GM12878 (cell line): ENCODE measurements at regions not wholly inside any gene's neighbourhood (a gene's known extent, or its start where the extent isn't known, plus 50 kb on each side); places are given as distances from the start of the nearest gene placed in this dataset.

Source experiments
- ATAC-seq: fragments of 200-7000 bp; cut with Tn5 transposase; 3 replicates; pipeline ENCODE4 v1.9.1; 2020; ENCODE audit warnings: mild to moderate bottlenecking, moderate library complexity
- BruUV-seq: library from RNA; stranded (reverse); fragments of 400-500 nt; replicated peaks from 2 replicates; lab custom pipeline; 2021; lab: Mats Ljungman, UMichigan
- CTCF ChIA-PET: fragments of 300-600 bp; sonication (Branson Sonifier 250); formaldehyde crosslinking; extraction: SDS; loops from one replicate; lab custom pipeline; 2021; ENCODE audit warnings: inconsistent platforms; lab: Yijun Ruan, JAX
- POLR2A ChIA-PET: fragments of 350-600 bp; formaldehyde crosslinking; extraction: SDS; loops from one replicate; lab custom pipeline; 2021; ENCODE audit warnings: inconsistent platforms; lab: Charles Lee
- RAD21 ChIA-PET: fragments of 300-600 bp; sonication (Branson Sonifier 250); formaldehyde crosslinking; loops from one replicate; lab custom pipeline; 2023; ENCODE audit warnings: antibody characterized with exemption; ENCODE audit not compliant: unreplicated experiment; lab: Charles Lee
- SMC1A ChIA-PET: fragments of 300-600 bp; sonication (Branson Sonifier 250); formaldehyde crosslinking; loops from one replicate; lab custom pipeline; 2023; ENCODE audit not compliant: unreplicated experiment, uncharacterized antibody; lab: Charles Lee
- DNase-seq: peaks from one replicate; pipeline ENCODE4 v3.0.0-alpha.2; 2011; ENCODE audit warnings: low read depth, low spot score
- FAIRE-seq: peaks from 3 replicates; lab custom pipeline; 2011; peaks lifted over from hg19 to GRCh38; lab: Jason Lieb, UNC
- H2AFZ ChIP-seq: 2 replicates; pipeline ENCODE4 v1.6.0; 2011; ENCODE audit warnings: low read depth, low read length, control low read depth; ENCODE audit not compliant: control insufficient read depth
- H3K27ac ChIP-seq: 2 replicates; pipeline ENCODE4 v1.5.1; 2011; ENCODE audit warnings: control low read depth; ENCODE audit not compliant: control insufficient read depth, insufficient read depth
- H3K27me3 ChIP-seq, 2 experiments: replicated peaks in 1 of 2; 2 replicates each; pipeline versions ENCODE4 v1.6.0 to v1.6.1; 2011; ENCODE audit warnings: low read length in 1 of 2; ENCODE audit not compliant: control insufficient read depth in 2 of 2, insufficient read depth in 2 of 2
- H3K36me3 ChIP-seq, 2 experiments: 2 replicates each; pipeline ENCODE4 v1.5.1; 2011; ENCODE audit warnings: low read length in 1 of 2; ENCODE audit not compliant: control insufficient read depth in 2 of 2, insufficient read depth in 2 of 2
- H3K4me1 ChIP-seq: 2 replicates; pipeline ENCODE4 v1.6.1; 2011; ENCODE audit warnings: mild to moderate bottlenecking, low read length, moderate library complexity, mixed read lengths; ENCODE audit not compliant: control insufficient read depth, insufficient read depth
- H3K4me2 ChIP-seq: 2 replicates; pipeline ENCODE4 v1.6.0; 2011; ENCODE audit warnings: control low read depth; ENCODE audit not compliant: control insufficient read depth, insufficient read depth
- H3K4me3 ChIP-seq: fragments of 200-600 bp; sonication (generic); 2 replicates; pipeline ENCODE4 v1.5.1; 2016
- H3K79me2 ChIP-seq: 2 replicates; pipeline ENCODE4 v1.6.0; 2011; ENCODE audit warnings: low read length; ENCODE audit not compliant: control insufficient read depth, insufficient read depth
- H3K9ac ChIP-seq: 2 replicates; pipeline ENCODE4 v1.8.0; 2011; ENCODE audit warnings: low read length, control low read depth, mixed read lengths; ENCODE audit not compliant: control insufficient read depth, insufficient read depth
- H3K9me3 ChIP-seq: replicated peaks from 3 replicates; pipeline ENCODE4 v1.5.1; 2011; ENCODE audit warnings: mild to moderate bottlenecking, low read length; ENCODE audit not compliant: control insufficient read depth, insufficient read depth
- H4K20me1 ChIP-seq: 2 replicates; pipeline ENCODE4 v1.6.0; 2011; ENCODE audit not compliant: control insufficient read depth, insufficient read depth
- BACH1 ChIP-seq: fragments of 450-650 bp; IDR thresholded peaks from 2 replicates; pipeline ENCODE4 v1.6.1; 2017; ENCODE audit warnings: mild to moderate bottlenecking, borderline replicate concordance
- CBX5 ChIP-seq: sonication (generic); IDR thresholded peaks from 2 replicates; pipeline ENCODE4 v1.6.1; 2016; ENCODE audit warnings: low read depth, moderate library complexity, mild to moderate bottlenecking, inconsistent platforms
- EED ChIP-seq: sonication (generic); IDR thresholded peaks from 2 replicates; pipeline ENCODE4 v1.6.1; 2016; ENCODE audit warnings: antibody characterized with exemption, low read depth
- GATAD2B ChIP-seq: fragments of 450-650 bp; conservative IDR thresholded peaks from 2 replicates; pipeline ENCODE4 v1.6.1; 2017; ENCODE audit warnings: low read depth, mild to moderate bottlenecking, moderate library complexity
- WRNIP1 ChIP-seq: IDR thresholded peaks from 2 replicates; pipeline ENCODE4 v1.6.1; 2011; ENCODE audit warnings: low read depth, low read length, improper control_type of control experiment, borderline replicate concordance
- WGBS: methylation state at CpG from one replicate; pipeline ENCODE4 v1.1.6; 2016; ENCODE audit warnings: low lambda C conversion rate; ENCODE audit not compliant: insufficient replicate concordance, insufficient coverage; ENCODE audit errors: missing lambda C conversion rate; 5-methylcytosine and 5-hydroxymethylcytosine counted together
- in situ Hi-C: fragments of 300-500 bp; cut with MboI; formaldehyde crosslinking; loops from 9 replicates; pipeline ENCODE4 v1.14.3; 2018; ENCODE audit warnings: mixed read lengths
- intact Hi-C: fragments of 100-400 bp; cut with micrococcal nuclease; formaldehyde crosslinking; loops from one replicate; pipeline ENCODE4 v1.14.2; 2022; ENCODE audit not compliant: unreplicated experiment
- TF ChIP-seq, protein P1 (sequence below): fragments of 150-350 bp; IDR thresholded peaks from 2 replicates; pipeline ENCODE4 v1.6.1; 2016; ENCODE audit warnings: low read depth, low read length
- TF ChIP-seq, protein P2 (sequence below): IDR thresholded peaks from 2 replicates; pipeline ENCODE4 v1.6.1; 2011; ENCODE audit warnings: mild to moderate bottlenecking, low read depth, low read length, moderate library complexity; ENCODE audit not compliant: insufficient replicate concordance

- H3K4me2 ChIP-seq = no peak overlapping the region
- no TSS peak for BruUV-seq
- no peak overlapping the region for H3K27ac ChIP-seq
- in situ Hi-C loops = no loop called here
- CTCF ChIA-PET = no interaction called here
- H3K79me2 ChIP-seq = no peaks in the 10 kb centered on the region
- FAIRE-seq (no peak), DNase-seq (no peak), ATAC-seq (no peak)
- SMC1A ChIA-PET = no interaction called here
- no peaks in the 10 kb centered on the region; a peak in 1 of 4 replicates for H3K27me3 ChIP-seq
- H3K4me3 ChIP-seq = no peak overlapping the region
- TF ChIP-seq GATAD2B = no peak
- WGBS = 46% methylated on average over 9 of the region's 9 CpGs
- no peaks in the 10 kb centered on the region for H3K36me3 ChIP-seq
- H3K4me1 ChIP-seq = no peaks in the 10 kb centered on the region
- H4K20me1 ChIP-seq = no peaks in the 10 kb centered on the region
- POLR2A ChIA-PET = no interaction called here
- H2AFZ ChIP-seq = no peak overlapping the region
- RAD21 ChIA-PET = no interaction called here
- intact Hi-C loops = no loop called here
- H3K9me3 ChIP-seq = no peaks in the 10 kb centered on the region
- H3K9ac ChIP-seq = no peak overlapping the region
Observed at GRCh38 chr10:84660450-84661159, 332.2 kb downstream of the CCSER2 start.

DNA sequence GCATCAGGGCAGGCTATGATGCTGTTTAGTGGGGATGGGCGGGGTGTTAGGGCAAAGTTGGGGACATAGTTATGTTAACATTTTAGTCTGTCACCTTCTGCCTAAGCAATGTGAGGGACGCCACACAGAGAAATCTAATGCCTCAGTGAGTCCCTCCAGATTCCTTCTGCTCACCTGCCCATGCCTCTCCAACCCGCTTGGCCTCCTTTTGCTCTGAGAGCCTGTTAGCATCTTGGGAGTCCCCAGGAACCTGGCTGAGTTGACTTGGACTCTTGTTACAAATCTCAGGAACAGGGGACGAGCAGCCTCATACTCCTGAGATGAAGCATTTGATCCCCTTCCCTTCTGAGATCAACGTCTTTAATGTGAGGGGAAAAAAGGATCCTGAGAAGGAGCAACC, 336.8 kb downstream of the CCSER2 start:
- Histone ChIP-seq H2AFZ (no peak overlapping the region), H3K79me2 (no peaks in the 10 kb centered on the region), H3K27ac (no peak overlapping the region), H3K27me3 (no peaks in the 10 kb centered on the region; a peak in 1 of 4 replicates), H3K9me3 (no peaks in the 10 kb centered on the region), H3K4me1 (no peaks in the 10 kb centered on the region), H4K20me1 (no peaks in the 10 kb centered on the region), H3K9ac (no peak overlapping the region), H3K4me2 (no peak overlapping the region), H3K36me3 (no peaks in the 10 kb centered on the region), H3K4me3 (no peak overlapping the region)
- ChIA-PET SMC1A (no interaction called here), CTCF (interaction anchor here (0.9 kb wide), 1 partner anchor 156 kb away, joined by 4 read pairs; no protein-coding TSS in a partner anchor), RAD21 (no interaction called here), POLR2A (no interaction called here)
- DNase-seq = no peak
- in situ Hi-C loops = no loop called here
- no TSS peak for BruUV-seq
- intact Hi-C loops = no loop called here
- 0% methylated on average over 5 of the region's 5 CpGs for WGBS
- no peak for FAIRE-seq
- ATAC-seq = no peak
- TF ChIP-seq, protein P1, sequence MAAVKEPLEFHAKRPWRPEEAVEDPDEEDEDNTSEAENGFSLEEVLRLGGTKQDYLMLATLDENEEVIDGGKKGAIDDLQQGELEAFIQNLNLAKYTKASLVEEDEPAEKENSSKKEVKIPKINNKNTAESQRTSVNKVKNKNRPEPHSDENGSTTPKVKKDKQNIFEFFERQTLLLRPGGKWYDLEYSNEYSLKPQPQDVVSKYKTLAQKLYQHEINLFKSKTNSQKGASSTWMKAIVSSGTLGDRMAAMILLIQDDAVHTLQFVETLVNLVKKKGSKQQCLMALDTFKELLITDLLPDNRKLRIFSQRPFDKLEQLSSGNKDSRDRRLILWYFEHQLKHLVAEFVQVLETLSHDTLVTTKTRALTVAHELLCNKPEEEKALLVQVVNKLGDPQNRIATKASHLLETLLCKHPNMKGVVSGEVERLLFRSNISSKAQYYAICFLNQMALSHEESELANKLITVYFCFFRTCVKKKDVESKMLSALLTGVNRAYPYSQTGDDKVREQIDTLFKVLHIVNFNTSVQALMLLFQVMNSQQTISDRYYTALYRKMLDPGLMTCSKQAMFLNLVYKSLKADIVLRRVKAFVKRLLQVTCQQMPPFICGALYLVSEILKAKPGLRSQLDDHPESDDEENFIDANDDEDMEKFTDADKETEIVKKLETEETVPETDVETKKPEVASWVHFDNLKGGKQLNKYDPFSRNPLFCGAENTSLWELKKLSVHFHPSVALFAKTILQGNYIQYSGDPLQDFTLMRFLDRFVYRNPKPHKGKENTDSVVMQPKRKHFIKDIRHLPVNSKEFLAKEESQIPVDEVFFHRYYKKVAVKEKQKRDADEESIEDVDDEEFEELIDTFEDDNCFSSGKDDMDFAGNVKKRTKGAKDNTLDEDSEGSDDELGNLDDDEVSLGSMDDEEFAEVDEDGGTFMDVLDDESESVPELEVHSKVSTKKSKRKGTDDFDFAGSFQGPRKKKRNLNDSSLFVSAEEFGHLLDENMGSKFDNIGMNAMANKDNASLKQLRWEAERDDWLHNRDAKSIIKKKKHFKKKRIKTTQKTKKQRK = no peak
- TF ChIP-seq, protein P2, sequence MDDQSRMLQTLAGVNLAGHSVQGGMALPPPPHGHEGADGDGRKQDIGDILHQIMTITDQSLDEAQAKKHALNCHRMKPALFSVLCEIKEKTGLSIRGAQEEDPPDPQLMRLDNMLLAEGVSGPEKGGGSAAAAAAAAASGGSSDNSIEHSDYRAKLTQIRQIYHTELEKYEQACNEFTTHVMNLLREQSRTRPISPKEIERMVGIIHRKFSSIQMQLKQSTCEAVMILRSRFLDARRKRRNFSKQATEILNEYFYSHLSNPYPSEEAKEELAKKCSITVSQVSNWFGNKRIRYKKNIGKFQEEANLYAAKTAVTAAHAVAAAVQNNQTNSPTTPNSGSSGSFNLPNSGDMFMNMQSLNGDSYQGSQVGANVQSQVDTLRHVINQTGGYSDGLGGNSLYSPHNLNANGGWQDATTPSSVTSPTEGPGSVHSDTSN = no peak
- TF ChIP-seq WRNIP1 = no peak
- no peak for TF ChIP-seq CBX5
- TF ChIP-seq EED = no peak
- no peak for TF ChIP-seq BACH1
